ENCODE measurements at regions not wholly inside any gene's neighbourhood (a gene's known extent, or its start where the extent isn't known, plus 50 kb on each side); places are given as distances from the start of the nearest gene placed in this dataset.

DNA sequence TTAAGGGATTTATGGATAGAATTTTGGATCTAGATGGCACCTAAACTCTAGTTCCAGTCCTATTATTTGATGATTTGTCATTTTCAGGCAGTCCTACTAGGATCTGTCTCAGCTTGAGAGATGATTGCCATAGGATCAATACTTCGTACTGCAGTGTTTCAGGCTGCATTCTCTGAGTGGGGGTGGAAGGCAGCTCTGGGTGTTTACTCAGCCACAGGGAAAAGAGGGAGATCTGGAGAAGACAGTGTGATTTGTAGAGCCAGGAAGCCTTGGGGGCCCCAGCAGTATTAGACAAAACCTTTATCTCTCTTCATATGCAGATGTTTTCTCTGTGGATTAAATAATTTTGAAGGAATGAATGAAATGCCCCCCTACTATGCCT lies 188.4 kb upstream of the SYNPR start:
- TF ChIP-seq, protein P1, sequence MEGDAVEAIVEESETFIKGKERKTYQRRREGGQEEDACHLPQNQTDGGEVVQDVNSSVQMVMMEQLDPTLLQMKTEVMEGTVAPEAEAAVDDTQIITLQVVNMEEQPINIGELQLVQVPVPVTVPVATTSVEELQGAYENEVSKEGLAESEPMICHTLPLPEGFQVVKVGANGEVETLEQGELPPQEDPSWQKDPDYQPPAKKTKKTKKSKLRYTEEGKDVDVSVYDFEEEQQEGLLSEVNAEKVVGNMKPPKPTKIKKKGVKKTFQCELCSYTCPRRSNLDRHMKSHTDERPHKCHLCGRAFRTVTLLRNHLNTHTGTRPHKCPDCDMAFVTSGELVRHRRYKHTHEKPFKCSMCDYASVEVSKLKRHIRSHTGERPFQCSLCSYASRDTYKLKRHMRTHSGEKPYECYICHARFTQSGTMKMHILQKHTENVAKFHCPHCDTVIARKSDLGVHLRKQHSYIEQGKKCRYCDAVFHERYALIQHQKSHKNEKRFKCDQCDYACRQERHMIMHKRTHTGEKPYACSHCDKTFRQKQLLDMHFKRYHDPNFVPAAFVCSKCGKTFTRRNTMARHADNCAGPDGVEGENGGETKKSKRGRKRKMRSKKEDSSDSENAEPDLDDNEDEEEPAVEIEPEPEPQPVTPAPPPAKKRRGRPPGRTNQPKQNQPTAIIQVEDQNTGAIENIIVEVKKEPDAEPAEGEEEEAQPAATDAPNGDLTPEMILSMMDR (IDR thresholded peaks at IDR 0.05; ENCODE audit: low read depth, low read length), result no peak
- TF ChIP-seq EZH2phosphoT487 (IDR thresholded peaks at IDR 0.05; ENCODE audit: low read depth), result no peak

Data from OCI-LY3 (cell line).